Activated naive CD4-positive, alpha-beta T cell treated with anti-CD3 and anti-CD28 coated beads, Interleukin-2, amount 10 ng/mL, durations not matched to agents 7 days and 5 days (primary cell): ENCODE measurements at regions not wholly inside any gene's neighbourhood (a gene's known extent, or its start where the extent isn't known, plus 50 kb on each side); places are given as distances from the start of the nearest gene placed in this dataset.

Experiments
- CTCF ChIA-PET: fragments of 350-600 bp; sonication (Branson Sonifier 250); formaldehyde crosslinking; loops from one replicate; lab custom pipeline; 2021; ENCODE audit warnings: antibody characterized with exemption; lab: Charles Lee
- DNase-seq: peaks from one replicate; pipeline ENCODE4 v3.0.0-alpha.2; 2020
- H3K27ac Mint-ChIP-seq: one replicate; pipeline ENCODE4 v1.8.0; 2021; ENCODE audit warnings: mild to moderate bottlenecking, moderate library complexity, mixed read lengths
- H3K27me3 Mint-ChIP-seq: one replicate; pipeline ENCODE4 v1.8.0; 2021; ENCODE audit warnings: mild to moderate bottlenecking, mixed read lengths
- H3K36me3 Mint-ChIP-seq: one replicate; pipeline ENCODE4 v1.8.0; 2021; ENCODE audit warnings: mixed read lengths
- H3K4me1 Mint-ChIP-seq: one replicate; pipeline ENCODE4 v1.8.0; 2021; ENCODE audit warnings: mixed read lengths
- H3K4me3 Mint-ChIP-seq: one replicate; pipeline ENCODE4 v1.8.0; 2021; ENCODE audit warnings: mild to moderate bottlenecking, moderate library complexity, mixed read lengths
- H3K9me3 Mint-ChIP-seq: one replicate; pipeline ENCODE4 v1.8.0; 2021; ENCODE audit warnings: mixed read lengths

- H3K27me3 Mint-ChIP-seq = peaks cover 31% of the 10 kb centered on the region
- H3K4me1 Mint-ChIP-seq = peaks cover 10% of the 10 kb centered on the region
- no peak for DNase-seq
- CTCF ChIA-PET = no interaction called here
- H3K9me3 Mint-ChIP-seq = no peaks in the 10 kb centered on the region
- H3K27ac Mint-ChIP-seq = no peak overlapping the region
- H3K4me3 Mint-ChIP-seq = no peak overlapping the region
- no peaks in the 10 kb centered on the region for H3K36me3 Mint-ChIP-seq
These were observed 57.8 kb upstream of the HS6ST1 start for GRCh38 chr2:128376241-128377041.

GRCh38 chr2:128377071-128377910 is 58.6 kb upstream of the HS6ST1 start:
- Mint-ChIP-seq H3K4me3 (no peak overlapping the region), H3K36me3 (no peaks in the 10 kb centered on the region), H3K27ac (peak overlapping the region; percentile 11), H3K9me3 (no peaks in the 10 kb centered on the region), H3K4me1 (peaks cover 10% of the 10 kb centered on the region), H3K27me3 (peaks cover 29% of the 10 kb centered on the region)
- CTCF ChIA-PET = no interaction called here
- no peak for DNase-seq

GRCh38 chr2:128378231-128379020 is 59.8 kb upstream of the HS6ST1 start:
- H3K27me3 Mint-ChIP-seq = peaks cover 21% of the 10 kb centered on the region
- no peaks in the 10 kb centered on the region for H3K9me3 Mint-ChIP-seq
- H3K4me1 Mint-ChIP-seq = peaks cover 2% of the 10 kb centered on the region
- CTCF ChIA-PET = no interaction called here
- no peak overlapping the region for H3K4me3 Mint-ChIP-seq
- no peak overlapping the region for H3K27ac Mint-ChIP-seq
- no peak for DNase-seq
- no peaks in the 10 kb centered on the region for H3K36me3 Mint-ChIP-seq

- H3K27ac Mint-ChIP-seq = no peak overlapping the region
- H3K4me3 Mint-ChIP-seq = no peak overlapping the region
- no peaks in the 10 kb centered on the region for H3K4me1 Mint-ChIP-seq
- CTCF ChIA-PET = no interaction called here
- no peaks in the 10 kb centered on the region for H3K9me3 Mint-ChIP-seq
- DNase-seq = no peak
- H3K36me3 Mint-ChIP-seq = no peaks in the 10 kb centered on the region
- H3K27me3 Mint-ChIP-seq = peaks cover 19% of the 10 kb centered on the region
These were observed 60.6 kb upstream of the HS6ST1 start for GRCh38 chr2:128379021-128380015.

GRCh38 chr2:128380061-128380889 is 61.6 kb upstream of the HS6ST1 start:
- H3K9me3 Mint-ChIP-seq = no peaks in the 10 kb centered on the region
- H3K27me3 Mint-ChIP-seq = peaks cover 19% of the 10 kb centered on the region
- H3K36me3 Mint-ChIP-seq = no peaks in the 10 kb centered on the region
- no peak overlapping the region for H3K4me3 Mint-ChIP-seq
- H3K27ac Mint-ChIP-seq = no peak overlapping the region
- no peaks in the 10 kb centered on the region for H3K4me1 Mint-ChIP-seq
- no peak for DNase-seq
- CTCF ChIA-PET = no interaction called here

GRCh38 chr2:128380961-128381938 is 62.6 kb upstream of the HS6ST1 start:
- CTCF ChIA-PET = no interaction called here
- H3K36me3 Mint-ChIP-seq = no peaks in the 10 kb centered on the region
- H3K4me3 Mint-ChIP-seq = no peak overlapping the region
- no peaks in the 10 kb centered on the region for H3K4me1 Mint-ChIP-seq
- no peaks in the 10 kb centered on the region for H3K9me3 Mint-ChIP-seq
- H3K27ac Mint-ChIP-seq = no peak overlapping the region
- DNase-seq = no peak
- peaks cover 19% of the 10 kb centered on the region for H3K27me3 Mint-ChIP-seq

GRCh38 chr2:128384446-128384845 is 65.8 kb upstream of the HS6ST1 start:
- Mint-ChIP-seq H3K4me3 (no peak overlapping the region), H3K9me3 (no peaks in the 10 kb centered on the region), H3K27me3 (peaks cover 14% of the 10 kb centered on the region), H3K4me1 (no peaks in the 10 kb centered on the region), H3K27ac (no peak overlapping the region), H3K36me3 (no peaks in the 10 kb centered on the region)
- CTCF ChIA-PET = no interaction called here
- no peak for DNase-seq

GRCh38 chr2:128384956-128385355 is 66.3 kb upstream of the HS6ST1 start:
- no peak overlapping the region for H3K27ac Mint-ChIP-seq
- H3K36me3 Mint-ChIP-seq = no peaks in the 10 kb centered on the region
- no peaks in the 10 kb centered on the region for H3K9me3 Mint-ChIP-seq
- no peak overlapping the region for H3K4me3 Mint-ChIP-seq
- CTCF ChIA-PET = no interaction called here
- H3K4me1 Mint-ChIP-seq = no peaks in the 10 kb centered on the region
- no peak for DNase-seq
- peaks cover 14% of the 10 kb centered on the region for H3K27me3 Mint-ChIP-seq

GRCh38 chr2:128385365-128385764 is 66.7 kb upstream of the HS6ST1 start:
- Mint-ChIP-seq H3K4me3 (no peak overlapping the region), H3K36me3 (no peaks in the 10 kb centered on the region), H3K9me3 (no peaks in the 10 kb centered on the region), H3K27ac (no peak overlapping the region), H3K27me3 (peaks cover 17% of the 10 kb centered on the region), H3K4me1 (no peaks in the 10 kb centered on the region)
- DNase-seq = no peak
- CTCF ChIA-PET = no interaction called here

GRCh38 chr2:128386066-128386465 is 67.4 kb upstream of the HS6ST1 start:
- H3K4me3 Mint-ChIP-seq = no peak overlapping the region
- H3K27me3 Mint-ChIP-seq = peaks cover 18% of the 10 kb centered on the region
- no peak overlapping the region for H3K27ac Mint-ChIP-seq
- no peak for DNase-seq
- H3K4me1 Mint-ChIP-seq = no peaks in the 10 kb centered on the region
- CTCF ChIA-PET = no interaction called here
- H3K36me3 Mint-ChIP-seq = no peaks in the 10 kb centered on the region
- no peaks in the 10 kb centered on the region for H3K9me3 Mint-ChIP-seq

GRCh38 chr2:128388499-128388941 is 69.9 kb upstream of the HS6ST1 start:
- no peak for DNase-seq
- CTCF ChIA-PET = no interaction called here
- Mint-ChIP-seq H3K36me3 (no peaks in the 10 kb centered on the region), H3K4me3 (no peak overlapping the region), H3K27ac (no peak overlapping the region), H3K9me3 (no peaks in the 10 kb centered on the region), H3K27me3 (peaks cover 13% of the 10 kb centered on the region), H3K4me1 (no peaks in the 10 kb centered on the region)
